ENCODE measurements at regions not wholly inside any gene's neighbourhood (a gene's known extent, or its start where the extent isn't known, plus 50 kb on each side); places are given as distances from the start of the nearest gene placed in this dataset.

GRCh38 chr21:43272591-43272990 is 103.8 kb downstream of the CRYAA start:
- no peak for TF ChIP-seq EZH2 (IDR thresholded peaks at IDR 0.05)
- no peak for TF ChIP-seq POLR2AphosphoS5 (IDR thresholded peaks at IDR 0.05; ENCODE audit: borderline replicate concordance, low read depth, low read length)
- no peak for TF ChIP-seq FOXP2 (optimal IDR thresholded peaks at IDR 0.05; ENCODE audit: control extremely low read depth, extremely low read length, insufficient read depth)

All from SK-N-MC (cell line).